T-helper 17 cell (primary cell): ENCODE measurements at regions not wholly inside any gene's neighbourhood (a gene's known extent, or its start where the extent isn't known, plus 50 kb on each side); places are given as distances from the start of the nearest gene placed in this dataset.

Experiments
- ATAC-seq: fragments of 150-1000 bp; cut with Tn5 transposase; 2 replicates; pipeline ENCODE4 v1.10.0; 2021; ENCODE audit warnings: mild to moderate bottlenecking, moderate library complexity
- DNase-seq, 3 donors: peaks; one replicate each; pipeline versions ENCODE4 v3.0.0 to v3.0.0-alpha.2; 2020 to 2021
- H3K9me3 ChIP-seq: one replicate; pipeline ENCODE4 v1.7.0; 2013; ENCODE audit warnings: low read length, mild to moderate bottlenecking; ENCODE audit not compliant: control insufficient read depth, poor library complexity, severe bottlenecking
- H3K27ac Mint-ChIP-seq: one replicate; pipeline ENCODE4 v1.8.0; 2022; ENCODE audit warnings: mild to moderate bottlenecking, moderate library complexity, mixed read lengths
- H3K27me3 Mint-ChIP-seq: one replicate; pipeline ENCODE4 v1.8.0; 2022; ENCODE audit warnings: mixed read lengths
- H3K36me3 Mint-ChIP-seq: one replicate; pipeline ENCODE4 v1.8.0; 2022; ENCODE audit warnings: low read depth, mixed read lengths
- H3K4me1 Mint-ChIP-seq: one replicate; pipeline ENCODE4 v1.8.0; 2022; ENCODE audit warnings: mild to moderate bottlenecking, mixed read lengths
- H3K4me3 Mint-ChIP-seq: one replicate; pipeline ENCODE4 v1.8.0; 2022; ENCODE audit warnings: mild to moderate bottlenecking, moderate library complexity, mixed read lengths

DNA sequence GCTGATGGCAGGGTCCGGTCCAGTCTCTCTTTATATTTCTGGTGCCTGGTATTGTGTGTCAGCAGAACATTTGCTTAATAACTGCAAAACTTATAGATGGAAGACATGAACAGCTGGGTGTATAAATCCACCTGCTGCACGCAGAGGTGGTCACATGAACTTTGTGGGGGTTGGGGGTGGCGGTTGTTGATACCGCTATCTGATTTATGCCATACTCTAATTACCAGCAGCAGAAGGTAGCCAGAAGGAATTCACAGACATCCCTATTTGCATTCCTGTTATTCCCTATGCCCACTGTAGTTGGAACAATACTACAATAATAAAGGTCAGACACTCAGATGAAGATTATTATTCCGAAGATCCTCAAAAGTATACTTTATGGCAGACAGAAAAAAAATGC, 121.6 kb upstream of the PUDP start:
- Mint-ChIP-seq H3K4me3 (no peak overlapping the region), H3K27ac (no peak overlapping the region)
- ATAC-seq: no peak

DNA sequence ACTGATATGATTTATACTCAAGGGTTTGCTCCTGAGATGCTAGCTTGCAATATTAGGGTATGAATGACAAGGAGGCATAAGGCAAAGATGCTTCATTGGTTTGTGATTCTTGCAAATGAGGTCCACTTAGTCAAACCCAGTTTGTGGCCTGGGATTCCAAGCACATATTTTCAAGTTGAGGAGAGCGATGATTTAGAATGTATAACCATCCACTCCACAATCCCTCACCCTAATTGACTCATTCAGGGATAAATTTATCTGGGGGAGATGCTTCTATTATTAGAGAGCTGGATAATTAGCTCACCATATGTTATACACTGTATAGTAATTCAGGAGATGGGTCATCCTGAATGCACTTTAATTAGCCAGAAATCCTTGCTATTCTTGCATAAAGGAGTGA, 118.3 kb upstream of the PUDP start:
- ATAC-seq: no peak
- Mint-ChIP-seq H3K27me3 (no peaks in the 10 kb centered on the region), H3K36me3 (no peaks in the 10 kb centered on the region), H3K4me3 (no peak overlapping the region), H3K27ac (no peak overlapping the region), H3K4me1 (no peaks in the 10 kb centered on the region)
- no peaks in the 10 kb centered on the region for H3K9me3 ChIP-seq
- DNase-seq: no peak

More for the DNA sequence above, 121.6 kb upstream of the PUDP start:
- H3K36me3 Mint-ChIP-seq: no peaks in the 10 kb centered on the region
- no peak for DNase-seq
- H3K27me3 Mint-ChIP-seq: no peaks in the 10 kb centered on the region
- no peaks in the 10 kb centered on the region for H3K4me1 Mint-ChIP-seq
- no peaks in the 10 kb centered on the region for H3K9me3 ChIP-seq

DNA sequence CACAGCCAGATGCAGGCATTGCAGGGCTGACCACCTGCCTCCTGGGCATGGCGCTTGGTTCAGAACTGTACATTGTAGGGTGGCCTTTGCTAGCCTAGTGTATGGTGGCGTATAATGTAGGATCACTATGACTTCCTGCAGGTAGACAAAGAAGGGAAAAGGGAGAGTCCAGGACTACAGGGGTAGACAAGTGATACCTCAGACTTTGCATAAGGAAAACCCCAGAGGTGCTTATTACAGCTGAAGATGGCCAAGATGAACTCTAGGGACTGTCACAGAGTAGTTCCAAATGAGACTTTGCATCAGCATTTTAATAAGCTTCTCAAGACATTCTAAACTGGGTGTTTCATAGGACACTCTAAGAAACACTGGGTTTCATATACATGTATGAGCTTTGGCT, 116.4 kb upstream of the PUDP start:
- ATAC-seq (no peak), DNase-seq (no peak)
- H3K36me3 Mint-ChIP-seq: peaks cover 4% of the 10 kb centered on the region
- no peaks in the 10 kb centered on the region for H3K9me3 ChIP-seq
- no peak overlapping the region for H3K27ac Mint-ChIP-seq
- H3K4me1 Mint-ChIP-seq: no peaks in the 10 kb centered on the region
- no peak overlapping the region for H3K4me3 Mint-ChIP-seq
- H3K27me3 Mint-ChIP-seq: no peaks in the 10 kb centered on the region

DNA sequence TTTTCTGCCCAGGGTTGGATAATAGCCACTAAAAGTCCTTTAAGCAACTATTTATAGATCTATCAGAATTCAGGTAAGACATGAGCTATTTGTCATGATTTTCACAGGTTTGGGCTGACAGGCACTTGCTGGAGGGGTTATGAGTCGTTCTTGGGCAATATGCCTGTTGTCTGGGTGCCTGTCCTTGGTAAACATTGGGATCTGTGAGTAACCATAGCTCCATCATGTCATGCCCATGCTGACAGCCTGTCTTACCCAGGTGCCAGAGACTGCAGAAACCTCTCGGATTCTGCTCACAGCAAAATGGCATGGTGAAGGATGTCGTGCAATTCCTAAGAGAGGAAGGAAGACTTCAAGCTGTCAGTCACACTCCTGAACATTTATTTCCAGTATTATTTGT, 116.0 kb upstream of the PUDP start:
- no peaks in the 10 kb centered on the region for H3K4me1 Mint-ChIP-seq
- DNase-seq: no peak
- H3K27ac Mint-ChIP-seq: no peak overlapping the region
- no peaks in the 10 kb centered on the region for H3K27me3 Mint-ChIP-seq
- H3K9me3 ChIP-seq: no peaks in the 10 kb centered on the region
- ATAC-seq: no peak
- H3K4me3 Mint-ChIP-seq: no peak overlapping the region
- H3K36me3 Mint-ChIP-seq: peaks cover 6% of the 10 kb centered on the region

DNA sequence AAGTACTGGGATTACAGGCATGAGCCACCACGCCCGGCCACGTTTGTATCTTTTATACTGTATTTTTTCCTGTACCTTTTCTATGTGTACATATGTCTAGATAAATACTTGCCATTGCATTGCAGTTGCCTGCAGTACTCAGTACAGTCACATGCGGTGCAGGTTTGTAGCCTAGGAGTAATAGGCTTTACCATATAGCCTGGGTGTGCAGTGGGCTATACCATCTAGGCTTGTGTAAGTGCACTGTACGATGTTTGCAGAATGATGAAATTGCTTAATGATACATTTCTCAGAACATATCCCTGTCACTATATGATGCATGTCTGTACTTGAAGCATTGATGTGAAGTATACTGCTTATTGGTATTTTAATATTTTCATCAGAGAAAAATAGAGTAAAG, 115.4 kb upstream of the PUDP start:
- no peaks in the 10 kb centered on the region for H3K9me3 ChIP-seq
- Mint-ChIP-seq H3K4me1 (no peaks in the 10 kb centered on the region), H3K27me3 (no peaks in the 10 kb centered on the region), H3K27ac (no peak overlapping the region), H3K4me3 (no peak overlapping the region), H3K36me3 (peaks cover 8% of the 10 kb centered on the region)
- DNase-seq (no peak), ATAC-seq (no peak)

DNA sequence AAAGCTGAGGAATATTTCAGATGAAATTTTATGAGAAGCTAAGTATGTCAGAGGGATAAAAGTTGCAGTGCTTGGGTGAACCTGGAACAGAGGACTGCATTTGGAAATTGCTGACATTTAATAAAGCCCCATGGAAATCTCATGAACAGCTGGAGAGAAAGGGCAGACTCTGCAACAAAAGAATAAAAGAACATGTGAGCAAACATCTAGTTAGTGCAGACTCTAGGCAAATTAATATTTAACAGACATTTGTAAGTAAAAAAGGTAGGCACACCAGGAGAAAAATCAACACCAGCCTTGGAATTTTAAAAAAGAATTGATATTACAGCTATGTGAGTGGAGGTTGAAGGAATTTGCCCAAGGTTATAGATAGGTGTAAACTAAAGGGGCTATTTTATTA, 114.6 kb upstream of the PUDP start:
- H3K9me3 ChIP-seq: no peaks in the 10 kb centered on the region
- Mint-ChIP-seq H3K36me3 (peaks cover 8% of the 10 kb centered on the region), H3K27me3 (no peaks in the 10 kb centered on the region), H3K27ac (no peak overlapping the region), H3K4me3 (no peak overlapping the region), H3K4me1 (no peaks in the 10 kb centered on the region)
- ATAC-seq (no peak), DNase-seq (no peak)

DNA sequence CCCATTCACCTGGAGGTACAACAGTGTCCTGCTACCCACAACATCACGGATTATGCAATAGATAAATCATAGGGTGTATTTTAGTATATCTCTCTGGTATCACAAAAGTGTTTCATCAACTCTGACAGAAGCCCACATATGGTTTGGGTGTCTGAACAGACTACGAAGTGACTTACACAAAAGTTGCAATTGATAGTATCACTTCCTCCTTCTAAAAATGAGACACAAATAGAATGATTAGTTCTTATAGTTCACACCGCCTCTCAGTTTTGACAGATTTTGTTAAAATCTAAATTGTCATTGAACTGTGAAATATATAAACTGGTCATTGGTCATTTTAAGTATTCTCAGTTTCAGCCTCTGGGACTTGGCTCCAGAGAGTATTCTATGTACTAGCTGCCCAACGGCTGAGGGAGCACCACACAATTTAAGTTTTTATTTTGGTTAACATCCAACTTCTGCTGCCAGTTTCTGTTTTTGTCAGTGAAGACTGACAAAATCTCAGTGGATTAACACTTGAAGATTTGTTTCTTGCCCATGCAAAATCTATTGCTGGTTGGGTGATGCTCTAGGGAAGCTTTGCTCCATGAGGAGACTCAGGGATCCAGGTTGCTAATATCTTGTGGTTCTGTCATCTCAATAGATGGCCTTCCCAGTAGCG, 113.8 kb upstream of the PUDP start:
- H3K4me1 Mint-ChIP-seq: no peaks in the 10 kb centered on the region
- H3K36me3 Mint-ChIP-seq: peaks cover 8% of the 10 kb centered on the region
- H3K9me3 ChIP-seq: no peaks in the 10 kb centered on the region
- ATAC-seq (no peak), DNase-seq (no peak)
- no peak overlapping the region for H3K4me3 Mint-ChIP-seq
- no peak overlapping the region for H3K27ac Mint-ChIP-seq
- no peaks in the 10 kb centered on the region for H3K27me3 Mint-ChIP-seq

DNA sequence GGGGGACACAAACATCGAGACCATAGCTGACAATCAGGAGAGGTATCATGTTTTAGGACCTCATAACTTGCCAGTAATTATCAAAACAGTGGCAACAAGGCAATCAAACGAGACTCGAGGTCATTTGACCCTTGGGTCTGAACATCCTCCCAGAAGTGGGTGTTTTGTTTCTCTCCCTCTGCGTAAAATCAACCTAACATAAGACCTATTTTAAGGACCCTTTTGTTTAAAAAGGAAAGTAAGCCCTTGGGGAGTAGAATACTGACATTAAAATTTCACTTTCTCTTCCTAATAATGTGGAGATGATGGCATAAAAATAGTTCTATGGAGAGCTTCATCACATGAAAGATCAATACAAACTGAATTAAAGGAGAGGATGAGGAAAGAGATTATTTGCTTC, 106.2 kb upstream of the PUDP start:
- DNase-seq (no peak), ATAC-seq (no peak)
- H3K27me3 Mint-ChIP-seq: no peaks in the 10 kb centered on the region
- H3K4me1 Mint-ChIP-seq: no peaks in the 10 kb centered on the region
- peaks cover 6% of the 10 kb centered on the region for H3K36me3 Mint-ChIP-seq
- no peaks in the 10 kb centered on the region for H3K9me3 ChIP-seq
- no peak overlapping the region for H3K4me3 Mint-ChIP-seq
- H3K27ac Mint-ChIP-seq: no peak overlapping the region

DNA sequence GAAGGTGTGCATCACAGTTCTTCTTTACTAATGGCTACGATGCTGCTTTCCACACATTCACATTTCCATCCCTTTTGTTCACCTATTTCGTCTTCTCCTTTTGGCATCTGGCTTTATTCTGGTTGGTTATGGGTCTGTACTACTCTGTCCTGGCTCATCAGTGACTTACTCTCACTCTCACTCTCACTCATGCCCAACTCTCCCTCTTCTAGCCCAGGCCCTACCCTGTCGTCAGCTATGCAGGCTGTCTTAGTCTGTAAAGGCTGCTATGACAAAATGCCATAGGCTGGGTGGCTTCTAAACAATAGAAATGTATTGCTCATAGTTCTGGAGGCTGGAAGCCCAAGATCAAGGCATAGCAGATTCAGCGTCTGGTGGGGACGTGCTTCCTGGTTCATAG, 105.6 kb upstream of the PUDP start:
- no peak overlapping the region for H3K27ac Mint-ChIP-seq
- H3K4me1 Mint-ChIP-seq: no peaks in the 10 kb centered on the region
- DNase-seq (no peak), ATAC-seq (no peak)
- H3K27me3 Mint-ChIP-seq: no peaks in the 10 kb centered on the region
- no peaks in the 10 kb centered on the region for H3K9me3 ChIP-seq
- no peak overlapping the region for H3K4me3 Mint-ChIP-seq
- peaks cover 3% of the 10 kb centered on the region for H3K36me3 Mint-ChIP-seq

DNA sequence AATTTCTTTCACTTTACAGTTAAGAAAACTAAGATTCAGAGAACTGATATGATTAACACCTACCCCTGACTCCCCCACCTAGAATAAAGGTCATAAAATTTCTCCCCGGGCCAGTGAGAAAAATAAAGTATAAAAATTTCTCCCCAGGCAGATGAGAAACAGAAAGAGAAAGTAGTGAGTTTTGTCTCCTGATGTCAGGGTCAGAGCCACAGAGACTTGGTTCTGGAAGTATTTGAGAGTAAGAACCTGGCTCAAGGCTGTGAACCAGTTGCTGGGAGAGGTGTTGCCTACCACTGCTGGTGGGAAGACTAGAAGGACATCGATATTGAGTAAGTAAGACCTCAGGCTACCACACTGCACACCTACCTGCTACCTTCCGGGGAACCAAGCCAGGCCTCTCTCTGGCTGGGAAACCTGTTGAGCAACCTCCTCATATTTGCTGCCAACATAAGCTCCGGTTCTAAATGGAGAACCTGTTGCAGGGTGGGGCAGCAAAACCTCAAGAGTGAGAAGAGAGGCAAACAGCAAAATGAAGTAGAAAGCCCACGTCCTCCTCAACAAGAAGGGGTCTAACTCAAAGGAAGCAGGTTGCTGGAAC, 104.2 kb upstream of the PUDP start:
- Mint-ChIP-seq H3K4me3 (no peak overlapping the region), H3K27ac (no peak overlapping the region), H3K4me1 (no peaks in the 10 kb centered on the region), H3K27me3 (no peaks in the 10 kb centered on the region), H3K36me3 (peaks cover 3% of the 10 kb centered on the region)
- DNase-seq (no peak), ATAC-seq (no peak)
- no peaks in the 10 kb centered on the region for H3K9me3 ChIP-seq

DNA sequence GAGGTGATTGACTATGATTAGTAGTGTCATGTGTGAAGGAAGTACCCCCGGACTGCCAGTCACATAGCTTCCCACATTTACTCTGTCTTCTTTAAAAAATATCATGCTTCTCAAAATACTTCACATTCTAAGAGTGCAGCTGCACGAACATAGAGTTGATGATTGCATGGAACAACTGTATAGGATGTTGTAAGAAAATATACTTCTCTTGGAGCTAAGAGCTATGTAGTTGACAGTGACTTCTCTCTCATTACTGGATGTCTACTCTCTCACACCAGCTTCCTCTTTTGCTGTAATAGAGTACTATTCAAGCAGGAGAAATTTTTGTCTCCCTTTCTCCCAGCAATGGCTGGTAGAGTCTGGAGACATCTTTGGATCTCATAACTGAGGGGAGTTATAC, 99.4 kb upstream of the PUDP start:
- Mint-ChIP-seq H3K4me1 (no peaks in the 10 kb centered on the region), H3K27ac (no peak overlapping the region), H3K27me3 (no peaks in the 10 kb centered on the region), H3K4me3 (no peak overlapping the region), H3K36me3 (no peaks in the 10 kb centered on the region)
- DNase-seq: no peak
- H3K9me3 ChIP-seq: no peaks in the 10 kb centered on the region
- ATAC-seq: no peak

DNA sequence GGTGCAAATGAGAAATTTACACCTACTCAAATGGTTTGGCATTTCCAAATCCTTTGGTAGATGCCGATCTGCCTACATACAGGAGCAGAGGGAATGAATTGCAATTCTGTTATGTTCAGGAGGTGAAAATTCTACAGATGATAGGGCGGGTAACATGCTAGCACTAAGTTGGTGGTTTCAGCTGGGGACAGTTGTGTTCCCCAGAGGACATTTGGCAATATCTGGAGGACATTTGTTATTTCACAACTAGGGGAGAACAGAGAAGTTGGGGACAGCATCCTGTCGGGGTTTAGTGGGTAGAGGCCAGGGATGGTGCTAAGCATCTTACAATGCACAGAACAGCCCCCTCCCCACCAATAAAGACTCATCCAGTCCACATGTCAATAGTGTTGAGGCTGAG, 96.5 kb upstream of the PUDP start:
- no peaks in the 10 kb centered on the region for H3K36me3 Mint-ChIP-seq
- no peaks in the 10 kb centered on the region for H3K4me1 Mint-ChIP-seq
- no peaks in the 10 kb centered on the region for H3K27me3 Mint-ChIP-seq
- no peak overlapping the region for H3K4me3 Mint-ChIP-seq
- no peak overlapping the region for H3K27ac Mint-ChIP-seq
- ATAC-seq (no peak), DNase-seq (no peak)
- H3K9me3 ChIP-seq: no peaks in the 10 kb centered on the region

DNA sequence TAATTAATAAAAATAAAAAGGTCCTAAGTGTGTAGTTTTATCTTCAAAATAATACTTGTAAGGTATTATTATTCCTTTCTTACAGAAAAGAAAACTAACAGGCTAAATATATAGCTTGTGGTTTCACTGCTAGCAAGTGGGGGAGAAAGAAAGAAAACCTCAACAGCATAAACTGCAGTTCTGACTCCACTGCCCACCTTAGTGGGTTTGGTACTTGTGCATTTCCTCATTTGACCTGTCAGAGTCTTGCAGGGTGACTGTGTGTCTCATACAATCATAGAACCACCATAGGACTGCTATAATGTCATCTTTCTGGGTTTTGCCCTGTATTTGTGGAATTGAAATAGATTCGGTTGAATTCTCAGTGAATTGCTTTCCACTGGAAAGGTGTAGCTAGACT, 94.7 kb upstream of the PUDP start:
- Mint-ChIP-seq H3K4me1 (no peaks in the 10 kb centered on the region), H3K27me3 (no peaks in the 10 kb centered on the region), H3K27ac (no peak overlapping the region), H3K4me3 (no peak overlapping the region), H3K36me3 (no peaks in the 10 kb centered on the region)
- DNase-seq: no peak
- ATAC-seq: no peak
- no peaks in the 10 kb centered on the region for H3K9me3 ChIP-seq

DNA sequence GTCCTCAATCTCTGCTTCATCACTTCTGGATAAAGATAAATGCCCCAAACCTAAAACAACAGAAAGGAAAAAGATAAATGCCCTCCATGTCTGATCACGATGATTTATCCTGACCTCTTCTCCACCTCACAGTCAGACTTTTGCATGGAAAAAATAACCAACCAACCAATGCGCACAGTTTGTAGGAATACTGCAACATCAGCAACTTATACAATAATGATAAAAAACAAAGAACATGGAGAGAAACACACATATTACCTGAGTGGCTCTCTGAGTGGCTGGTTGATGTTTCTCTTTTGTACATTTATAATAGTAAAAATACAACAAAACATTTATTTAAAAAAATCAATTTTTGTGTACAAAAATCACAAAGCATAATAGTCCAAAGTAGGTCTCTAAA, 93.0 kb upstream of the PUDP start:
- H3K4me3 Mint-ChIP-seq: no peak overlapping the region
- H3K9me3 ChIP-seq: no peaks in the 10 kb centered on the region
- H3K27me3 Mint-ChIP-seq: no peaks in the 10 kb centered on the region
- ATAC-seq: no peak
- H3K36me3 Mint-ChIP-seq: no peaks in the 10 kb centered on the region
- H3K4me1 Mint-ChIP-seq: no peaks in the 10 kb centered on the region
- no peak for DNase-seq
- H3K27ac Mint-ChIP-seq: no peak overlapping the region
